Gastroesophageal sphincter (tissue), 3 donors: ENCODE measurements at regions not wholly inside any gene's neighbourhood (a gene's known extent, or its start where the extent isn't known, plus 50 kb on each side); places are given as distances from the start of the nearest gene placed in this dataset.

ENCODE experiments used
- EP300 ChIP-seq: sonication (generic); formaldehyde crosslinking; IDR thresholded peaks from one replicate; pipeline ENCODE4 v1.6.1; 2017; ENCODE audit warnings: antibody characterized with exemption, mild to moderate bottlenecking
- POLR2A ChIP-seq, 2 donors: fragments of 450-650 bp; IDR thresholded peaks; one replicate each; pipeline ENCODE4 v1.6.1; 2017; ENCODE audit warnings: antibody characterized with exemption in 2 of 2, mild to moderate bottlenecking in 2 of 2, moderate library complexity in 1 of 2
- POLR2AphosphoS5 ChIP-seq: sonication (generic); formaldehyde crosslinking; IDR thresholded peaks from one replicate; pipeline ENCODE4 v1.6.1; 2017; ENCODE audit warnings: antibody characterized with exemption
- TF ChIP-seq, protein P1 (sequence below), 4 experiments: fragments of 200-600 bp in 2 of 4; fragments of 450-650 bp in 2 of 4; sonication (generic) in 1 of 4; IDR thresholded peaks; one replicate each; pipeline ENCODE4 v1.5.1; 2017 to 2019; ENCODE audit warnings: antibody characterized with exemption in 4 of 4, mild to moderate bottlenecking in 2 of 4, moderate library complexity in 2 of 4

- TF ChIP-seq POLR2A (IDR thresholded peaks at IDR 0.05), result no peak
- TF ChIP-seq, protein P1, sequence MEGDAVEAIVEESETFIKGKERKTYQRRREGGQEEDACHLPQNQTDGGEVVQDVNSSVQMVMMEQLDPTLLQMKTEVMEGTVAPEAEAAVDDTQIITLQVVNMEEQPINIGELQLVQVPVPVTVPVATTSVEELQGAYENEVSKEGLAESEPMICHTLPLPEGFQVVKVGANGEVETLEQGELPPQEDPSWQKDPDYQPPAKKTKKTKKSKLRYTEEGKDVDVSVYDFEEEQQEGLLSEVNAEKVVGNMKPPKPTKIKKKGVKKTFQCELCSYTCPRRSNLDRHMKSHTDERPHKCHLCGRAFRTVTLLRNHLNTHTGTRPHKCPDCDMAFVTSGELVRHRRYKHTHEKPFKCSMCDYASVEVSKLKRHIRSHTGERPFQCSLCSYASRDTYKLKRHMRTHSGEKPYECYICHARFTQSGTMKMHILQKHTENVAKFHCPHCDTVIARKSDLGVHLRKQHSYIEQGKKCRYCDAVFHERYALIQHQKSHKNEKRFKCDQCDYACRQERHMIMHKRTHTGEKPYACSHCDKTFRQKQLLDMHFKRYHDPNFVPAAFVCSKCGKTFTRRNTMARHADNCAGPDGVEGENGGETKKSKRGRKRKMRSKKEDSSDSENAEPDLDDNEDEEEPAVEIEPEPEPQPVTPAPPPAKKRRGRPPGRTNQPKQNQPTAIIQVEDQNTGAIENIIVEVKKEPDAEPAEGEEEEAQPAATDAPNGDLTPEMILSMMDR (IDR thresholded peaks at IDR 0.05), result no peak
- TF ChIP-seq POLR2AphosphoS5, result no peak
- TF ChIP-seq EP300, result no peak
These were observed 50.3 kb upstream of the CRHR1 start for GRCh38 chr17:45733781-45734180.
